ENCODE measurements at regions not wholly inside any gene's neighbourhood (a gene's known extent, or its start where the extent isn't known, plus 50 kb on each side); places are given as distances from the start of the nearest gene placed in this dataset.

- peaks cover 0 to 35% (median 6%) of the 10 kb centered on the region in 4 donors for H3K4me1 ChIP-seq
Observed at GRCh38 chr12:89941436-89941835, 232.8 kb upstream of the ATP2B1 start.

DNA sequence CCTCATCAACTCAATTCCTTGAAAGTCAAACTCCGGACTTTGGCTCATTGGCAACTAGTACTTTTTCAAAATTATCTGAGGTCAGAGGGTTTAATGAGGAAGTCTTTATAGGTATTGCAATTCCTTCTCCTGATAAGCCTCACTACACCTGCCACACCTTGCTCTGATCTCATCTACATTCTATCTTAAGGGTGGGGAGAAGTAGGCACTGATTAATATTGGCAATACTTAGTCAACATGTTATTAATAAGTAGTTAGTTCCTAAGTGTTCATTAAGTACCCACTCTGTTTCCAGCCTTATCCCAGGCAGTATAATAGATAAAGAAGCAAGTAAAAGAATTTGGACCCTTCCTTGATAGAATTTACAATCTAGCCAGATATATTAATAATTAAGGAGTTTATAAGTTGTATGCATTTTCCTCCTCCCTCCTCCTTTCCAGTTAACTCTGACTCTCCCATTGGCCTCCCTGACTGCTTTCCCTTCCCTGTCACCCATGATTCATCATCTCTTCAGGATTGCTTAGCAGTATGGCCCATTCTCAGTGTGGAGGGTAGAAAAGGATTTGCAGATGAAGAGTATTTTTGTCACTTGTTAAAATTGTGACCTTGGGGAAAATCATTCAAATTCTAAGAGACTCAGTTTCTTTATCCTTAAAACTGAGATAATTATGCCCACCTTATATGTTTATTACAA, 231.0 kb upstream of the ATP2B1 start:
- no peaks in the 10 kb centered on the region for H3K9me3 ChIP-seq
- 46 to 50% methylated on average over 1 of the region's 1 CpG for WGBS, 2 donors (ENCODE audit: low coverage in 1 of 2)
- intact Hi-C loops (cut with DNase I; ENCODE audit: low total_unique reads): no loop called here
- H3K4me1 ChIP-seq: peaks cover 0 to 25% (median 6%) of the 10 kb centered on the region in 4 donors
- H3K36me3 ChIP-seq: no peaks in the 10 kb centered on the region
- no peak overlapping the region for H3K4me3 ChIP-seq
- H3K27ac ChIP-seq: no peak overlapping the region
- DNase-seq: no peak
- TF ChIP-seq EP300 (IDR thresholded peaks at IDR 0.05; ENCODE audit: low read depth): no peak
- H3K27me3 ChIP-seq: no peaks in the 10 kb centered on the region
- in situ Hi-C loops (cut with MboI; ENCODE audit: low pct_ligation_motif_present in 1 of 4, low pct_unique_long_range_greater_than_20kb in 1 of 4, low sequenced_read_pairs in 3 of 4): no loop called here

More at GRCh38 chr12:89941436-89941835, 232.8 kb upstream of the ATP2B1 start:
- DNase-seq: no peak
- Histone ChIP-seq H3K36me3 (no peaks in the 10 kb centered on the region), H3K27me3 (no peaks in the 10 kb centered on the region), H3K9me3 (no peaks in the 10 kb centered on the region), H3K4me3 (no peak overlapping the region), H3K27ac (no peak overlapping the region)
- 80 to 89% methylated on average over 2 of the region's 2 CpGs for WGBS, 2 donors (ENCODE audit: low coverage in 1 of 2)
- intact Hi-C loops (cut with DNase I; ENCODE audit: low total_unique reads): no loop called here
- in situ Hi-C loops (cut with MboI; ENCODE audit: low pct_ligation_motif_present in 1 of 4, low pct_unique_long_range_greater_than_20kb in 1 of 4, low sequenced_read_pairs in 3 of 4): no loop called here
- TF ChIP-seq POLR2A (IDR thresholded peaks at IDR 0.05): no peak
- TF ChIP-seq POLR2AphosphoS5 (IDR thresholded peaks at IDR 0.05): no peak
- TF ChIP-seq, protein P1, sequence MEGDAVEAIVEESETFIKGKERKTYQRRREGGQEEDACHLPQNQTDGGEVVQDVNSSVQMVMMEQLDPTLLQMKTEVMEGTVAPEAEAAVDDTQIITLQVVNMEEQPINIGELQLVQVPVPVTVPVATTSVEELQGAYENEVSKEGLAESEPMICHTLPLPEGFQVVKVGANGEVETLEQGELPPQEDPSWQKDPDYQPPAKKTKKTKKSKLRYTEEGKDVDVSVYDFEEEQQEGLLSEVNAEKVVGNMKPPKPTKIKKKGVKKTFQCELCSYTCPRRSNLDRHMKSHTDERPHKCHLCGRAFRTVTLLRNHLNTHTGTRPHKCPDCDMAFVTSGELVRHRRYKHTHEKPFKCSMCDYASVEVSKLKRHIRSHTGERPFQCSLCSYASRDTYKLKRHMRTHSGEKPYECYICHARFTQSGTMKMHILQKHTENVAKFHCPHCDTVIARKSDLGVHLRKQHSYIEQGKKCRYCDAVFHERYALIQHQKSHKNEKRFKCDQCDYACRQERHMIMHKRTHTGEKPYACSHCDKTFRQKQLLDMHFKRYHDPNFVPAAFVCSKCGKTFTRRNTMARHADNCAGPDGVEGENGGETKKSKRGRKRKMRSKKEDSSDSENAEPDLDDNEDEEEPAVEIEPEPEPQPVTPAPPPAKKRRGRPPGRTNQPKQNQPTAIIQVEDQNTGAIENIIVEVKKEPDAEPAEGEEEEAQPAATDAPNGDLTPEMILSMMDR (IDR thresholded peaks at IDR 0.05): no peak
- no peak for TF ChIP-seq EP300 (IDR thresholded peaks at IDR 0.05; ENCODE audit: low read depth)

GRCh38 chr12:89936631-89937030, 228.0 kb upstream of the ATP2B1 start:
- intact Hi-C loops (cut with DNase I; ENCODE audit: low total_unique reads) (no loop called here), in situ Hi-C loops (cut with MboI; ENCODE audit: low pct_ligation_motif_present in 1 of 4, low pct_unique_long_range_greater_than_20kb in 1 of 4, low sequenced_read_pairs in 3 of 4) (no loop called here)
- no peak overlapping the region for H3K4me3 ChIP-seq
- TF ChIP-seq POLR2AphosphoS5 (IDR thresholded peaks at IDR 0.05) (no peak), POLR2A (IDR thresholded peaks at IDR 0.05) (no peak), EP300 (IDR thresholded peaks at IDR 0.05; ENCODE audit: low read depth) (no peak)
- TF ChIP-seq, protein P1 (IDR thresholded peaks at IDR 0.05): no peak
- H3K27ac ChIP-seq: no peak overlapping the region
- no peaks in the 10 kb centered on the region for H3K27me3 ChIP-seq
- no peaks in the 10 kb centered on the region for H3K9me3 ChIP-seq
- 64 to 68% methylated on average over 3 of the region's 3 CpGs for WGBS, 2 donors (ENCODE audit: low coverage in 1 of 2)
- H3K36me3 ChIP-seq: no peaks in the 10 kb centered on the region
- no peak for DNase-seq
- H3K4me1 ChIP-seq: peaks cover 0 to 6% (median 0%) of the 10 kb centered on the region in 4 donors

GRCh38 chr12:89935850-89936249, 227.2 kb upstream of the ATP2B1 start:
- peaks cover 0 to 6% (median 0%) of the 10 kb centered on the region in 4 donors for H3K4me1 ChIP-seq
- intact Hi-C loops (cut with DNase I; ENCODE audit: low total_unique reads): no loop called here
- TF ChIP-seq, protein P1 (IDR thresholded peaks at IDR 0.05): no peak
- TF ChIP-seq EP300 (IDR thresholded peaks at IDR 0.05; ENCODE audit: low read depth) (no peak), POLR2AphosphoS5 (IDR thresholded peaks at IDR 0.05) (no peak), POLR2A (IDR thresholded peaks at IDR 0.05) (no peak)
- H3K27me3 ChIP-seq: no peaks in the 10 kb centered on the region
- DNase-seq: no peak
- 76 to 77% methylated on average over 2 to 6 of the region's 6 CpGs for WGBS, 2 donors (ENCODE audit: low coverage in 1 of 2)
- no peak overlapping the region for H3K27ac ChIP-seq
- no peak overlapping the region for H3K4me3 ChIP-seq
- H3K9me3 ChIP-seq: no peaks in the 10 kb centered on the region
- in situ Hi-C loops (cut with MboI; ENCODE audit: low pct_ligation_motif_present in 1 of 4, low pct_unique_long_range_greater_than_20kb in 1 of 4, low sequenced_read_pairs in 3 of 4): no loop called here
- H3K36me3 ChIP-seq: no peaks in the 10 kb centered on the region

- in situ Hi-C loops (cut with MboI; ENCODE audit: low pct_ligation_motif_present in 1 of 4, low pct_unique_long_range_greater_than_20kb in 1 of 4, low sequenced_read_pairs in 3 of 4) (no loop called here), intact Hi-C loops (cut with DNase I; ENCODE audit: low total_unique reads) (no loop called here)
- no peak for DNase-seq
- no peaks in the 10 kb centered on the region for H3K27me3 ChIP-seq
- WGBS, 2 donors (ENCODE audit: low coverage in 1 of 2): 76 to 83% methylated on average over 1 of the region's 1 CpG
- H3K4me3 ChIP-seq: no peak overlapping the region
- TF ChIP-seq, protein P1 (IDR thresholded peaks at IDR 0.05): no peak
- TF ChIP-seq EP300 (IDR thresholded peaks at IDR 0.05; ENCODE audit: low read depth) (no peak), POLR2AphosphoS5 (IDR thresholded peaks at IDR 0.05) (no peak), POLR2A (IDR thresholded peaks at IDR 0.05) (no peak)
- no peak overlapping the region for H3K27ac ChIP-seq
- no peaks in the 10 kb centered on the region for H3K36me3 ChIP-seq
- no peaks in the 10 kb centered on the region for H3K4me1 ChIP-seq
- no peaks in the 10 kb centered on the region for H3K9me3 ChIP-seq
Observed at GRCh38 chr12:89933911-89934310, 225.3 kb upstream of the ATP2B1 start.

Measured in transverse colon (tissue), 4 donors.